ENCODE measurements at regions not wholly inside any gene's neighbourhood (a gene's known extent, or its start where the extent isn't known, plus 50 kb on each side); places are given as distances from the start of the nearest gene placed in this dataset.

DNA sequence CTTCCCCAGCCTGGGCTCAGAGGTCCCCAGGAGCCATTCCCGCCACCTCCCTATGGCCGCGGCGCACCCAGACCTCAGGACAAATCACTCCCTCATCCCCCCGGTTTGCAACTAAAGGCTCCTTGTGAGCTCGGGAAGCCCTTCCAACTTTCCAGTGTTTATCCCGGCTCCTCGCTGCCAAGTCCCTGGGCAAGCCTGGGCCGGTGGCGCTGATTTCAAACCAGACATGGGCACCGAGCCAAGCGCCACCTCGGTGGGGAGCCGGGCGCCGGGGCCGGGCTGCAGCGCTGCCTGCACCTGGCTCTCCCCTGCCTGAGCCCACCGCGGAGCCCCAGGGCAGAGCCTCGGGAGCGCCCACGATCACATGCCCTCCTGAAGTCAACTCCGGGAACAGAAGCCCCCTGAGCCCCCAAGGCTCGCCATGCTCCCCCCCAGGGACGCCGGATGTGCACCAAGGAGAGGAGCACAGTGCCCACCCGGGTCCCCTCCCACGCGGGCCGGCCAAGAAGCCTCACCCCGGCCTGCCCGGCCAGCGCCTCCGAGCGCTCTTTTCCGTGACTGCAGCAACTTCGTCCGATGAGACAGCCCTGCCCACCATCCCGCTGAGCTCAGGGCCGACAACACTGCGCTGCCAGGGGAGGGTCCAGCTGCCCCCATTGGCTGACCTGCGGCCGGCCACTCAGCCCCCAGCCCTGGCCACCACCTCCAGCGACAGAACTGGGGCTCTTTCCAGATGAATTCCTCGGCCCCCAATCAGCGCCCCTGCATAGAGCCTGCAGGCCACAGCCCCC, 50.0 kb downstream of the NCOR2 start:
- Histone ChIP-seq H3K27me3 (replicated peaks; ENCODE audit: insufficient read depth) (no peaks in the 10 kb centered on the region), H3F3A (ENCODE audit: insufficient read depth) (peaks cover 35% of the 10 kb centered on the region), H3K9me2 (ENCODE audit: insufficient read depth) (no peaks in the 10 kb centered on the region), H3K9ac (peak overlapping the region; percentile 98), H3K27ac (peak overlapping the region; percentile 100), H4K20me1 (ENCODE audit: insufficient read depth) (no peaks in the 10 kb centered on the region), H3K4me3 (peak overlapping the region; percentile 76), H3K4me1 (ENCODE audit: insufficient read depth) (peaks cover 49% of the 10 kb centered on the region), H2AFZ (no peak overlapping the region), H3K4me2 (ENCODE audit: unreplicated experiment) (peak overlapping the region; percentile 99), H3K36me3 (ENCODE audit: low read depth) (no peaks in the 10 kb centered on the region), H3K9me3 (ENCODE audit: low read depth) (no peaks in the 10 kb centered on the region), H3K79me2 (ENCODE audit: insufficient read depth) (peaks cover 75% of the 10 kb centered on the region)
- in situ Hi-C loops (cut with MboI), result no loop called here
- TF ChIP-seq EZH2phosphoT487 (IDR thresholded peaks at IDR 0.05; ENCODE audit: insufficient read depth, low read depth), result no peak
- TF ChIP-seq EZH2 (IDR thresholded peaks at IDR 0.05; ENCODE audit: insufficient read depth, poor library complexity, severe bottlenecking), result no peak
- DNase-seq, result peak; percentile 82
- WGBS, 2 experiments (ENCODE audit: low coverage in 1 of 2, low lambda C conversion rate in 2 of 2, missing lambda C conversion rate in 2 of 2), result 4 to 6% methylated on average over 23 to 28 of the region's 47 CpGs

DNA sequence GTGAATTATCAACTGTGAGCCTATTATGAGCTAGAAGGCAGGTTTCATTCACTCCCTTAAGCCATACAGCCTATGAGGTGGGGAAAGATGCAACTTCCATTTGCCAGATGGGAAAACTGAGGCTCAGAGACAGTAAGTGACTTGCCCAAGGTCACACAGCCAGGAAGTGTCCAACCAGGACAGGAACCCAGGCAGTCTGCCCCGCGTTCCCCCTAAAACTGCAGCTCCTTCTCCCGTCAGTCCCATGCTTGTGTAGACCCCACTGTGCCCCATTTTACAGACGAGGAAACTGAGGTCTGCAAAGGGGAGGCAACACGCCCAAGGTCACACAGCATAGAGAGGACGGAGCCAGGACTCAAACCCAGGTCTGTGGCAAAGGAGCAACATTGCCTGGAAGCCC, 50.6 kb downstream of the NCOR2 start:
- H3K27ac ChIP-seq, result peak overlapping the region; percentile 100
- no peaks in the 10 kb centered on the region for H4K20me1 ChIP-seq (ENCODE audit: insufficient read depth)
- DNase-seq, result no peak
- peak overlapping the region; percentile 76 for H3K4me3 ChIP-seq
- 53 to 65% methylated on average over 6 of the region's 6 CpGs for WGBS, 2 experiments (ENCODE audit: low coverage in 1 of 2, low lambda C conversion rate in 2 of 2, missing lambda C conversion rate in 2 of 2)
- no peaks in the 10 kb centered on the region for H3K36me3 ChIP-seq (ENCODE audit: low read depth)
- peak overlapping the region; percentile 98 for H3K9ac ChIP-seq
- peaks cover 48% of the 10 kb centered on the region for H3K4me1 ChIP-seq (ENCODE audit: insufficient read depth)
- H3K79me2 ChIP-seq (ENCODE audit: insufficient read depth), result peaks cover 75% of the 10 kb centered on the region
- in situ Hi-C loops (cut with MboI), result no loop called here
- H3K4me2 ChIP-seq (ENCODE audit: unreplicated experiment), result peak overlapping the region; percentile 99
- no peaks in the 10 kb centered on the region for H3K9me3 ChIP-seq (ENCODE audit: low read depth)
- no peaks in the 10 kb centered on the region for H3K27me3 ChIP-seq (replicated peaks; ENCODE audit: insufficient read depth)
- H3F3A ChIP-seq (ENCODE audit: insufficient read depth), result peaks cover 31% of the 10 kb centered on the region
- no peak overlapping the region for H2AFZ ChIP-seq
- no peaks in the 10 kb centered on the region for H3K9me2 ChIP-seq (ENCODE audit: insufficient read depth)
- TF ChIP-seq EZH2 (IDR thresholded peaks at IDR 0.05; ENCODE audit: insufficient read depth, poor library complexity, severe bottlenecking) (no peak), EZH2phosphoT487 (IDR thresholded peaks at IDR 0.05; ENCODE audit: insufficient read depth, low read depth) (no peak)

- Histone ChIP-seq H3K9me3 (ENCODE audit: low read depth) (no peaks in the 10 kb centered on the region), H3K4me1 (ENCODE audit: insufficient read depth) (peaks cover 48% of the 10 kb centered on the region), H3K27ac (peak overlapping the region; percentile 100), H3K9ac (peak overlapping the region; percentile 98), H3F3A (ENCODE audit: insufficient read depth) (peaks cover 24% of the 10 kb centered on the region), H3K27me3 (replicated peaks; ENCODE audit: insufficient read depth) (no peaks in the 10 kb centered on the region), H3K36me3 (ENCODE audit: low read depth) (no peaks in the 10 kb centered on the region), H4K20me1 (ENCODE audit: insufficient read depth) (no peaks in the 10 kb centered on the region), H3K4me3 (no peak overlapping the region; the same call in 1 of the 2 replicates), H2AFZ (no peak overlapping the region), H3K9me2 (ENCODE audit: insufficient read depth) (no peaks in the 10 kb centered on the region), H3K79me2 (ENCODE audit: insufficient read depth) (peaks cover 75% of the 10 kb centered on the region), H3K4me2 (ENCODE audit: unreplicated experiment) (no peak overlapping the region)
- in situ Hi-C loops (cut with MboI), result no loop called here
- TF ChIP-seq EZH2 (IDR thresholded peaks at IDR 0.05; ENCODE audit: insufficient read depth, poor library complexity, severe bottlenecking) (no peak), EZH2phosphoT487 (IDR thresholded peaks at IDR 0.05; ENCODE audit: insufficient read depth, low read depth) (no peak)
- WGBS, 2 experiments (ENCODE audit: low coverage in 1 of 2, low lambda C conversion rate in 2 of 2, missing lambda C conversion rate in 2 of 2), result 44 to 49% methylated on average over 13 to 15 of the region's 15 CpGs
- no peak for DNase-seq
Measured at GRCh38 chr12:124515981-124516380, 51.4 kb downstream of the NCOR2 start.

- in situ Hi-C loops (cut with MboI), result no loop called here
- Histone ChIP-seq H3K36me3 (ENCODE audit: low read depth) (no peaks in the 10 kb centered on the region), H3K27me3 (replicated peaks; ENCODE audit: insufficient read depth) (no peaks in the 10 kb centered on the region), H3K4me2 (ENCODE audit: unreplicated experiment) (no peak overlapping the region), H3K9me2 (ENCODE audit: insufficient read depth) (no peaks in the 10 kb centered on the region), H3K4me3 (no peak overlapping the region), H3K79me2 (ENCODE audit: insufficient read depth) (peaks cover 75% of the 10 kb centered on the region), H3K9me3 (ENCODE audit: low read depth) (no peaks in the 10 kb centered on the region), H3K27ac (peak overlapping the region; percentile 100), H3F3A (ENCODE audit: insufficient read depth) (peaks cover 24% of the 10 kb centered on the region), H4K20me1 (ENCODE audit: insufficient read depth) (no peaks in the 10 kb centered on the region), H2AFZ (no peak overlapping the region), H3K9ac (no peak overlapping the region), H3K4me1 (ENCODE audit: insufficient read depth) (peaks cover 47% of the 10 kb centered on the region)
- WGBS, 2 experiments (ENCODE audit: low coverage in 1 of 2, low lambda C conversion rate in 2 of 2, missing lambda C conversion rate in 2 of 2), result 91 to 92% methylated on average over 19 of the region's 19 CpGs
- DNase-seq, result no peak
- no peak for TF ChIP-seq EZH2phosphoT487 (IDR thresholded peaks at IDR 0.05; ENCODE audit: insufficient read depth, low read depth)
- TF ChIP-seq EZH2 (IDR thresholded peaks at IDR 0.05; ENCODE audit: insufficient read depth, poor library complexity, severe bottlenecking), result no peak
Measured at GRCh38 chr12:124514996-124515932, 52.1 kb downstream of the NCOR2 start.

Measured in GM23248 (cell line).